Colonic mucosa (tissue), 4 donors: ENCODE measurements at regions not wholly inside any gene's neighbourhood (a gene's known extent, or its start where the extent isn't known, plus 50 kb on each side); places are given as distances from the start of the nearest gene placed in this dataset.

Experiments used
- DNase-seq: peaks from one replicate; pipeline ENCODE4 v3.0.0-alpha.2; 2020
- H3K27ac ChIP-seq: fragments of 200-600 bp; one replicate; pipeline ENCODE4 v1.8.0; 2021
- H3K27me3 ChIP-seq: fragments of 200-600 bp; one replicate; pipeline ENCODE4 v1.8.0; 2021
- H3K36me3 ChIP-seq: fragments of 200-600 bp; one replicate; pipeline ENCODE4 v1.8.0; 2021
- H3K4me1 ChIP-seq: fragments of 200-600 bp; one replicate; pipeline ENCODE4 v1.8.0; 2021; ENCODE audit warnings: mild to moderate bottlenecking
- H3K4me3 ChIP-seq: fragments of 200-600 bp; one replicate; pipeline ENCODE4 v1.8.0; 2021
- H3K9ac ChIP-seq, 2 donors: one replicate each; pipeline ENCODE4 v1.7.0; 2013; ENCODE audit warnings: control low read depth in 2 of 2, low read depth in 2 of 2, low read length in 2 of 2
- H3K9me3 ChIP-seq: fragments of 200-600 bp; one replicate; pipeline ENCODE4 v1.8.0; 2021
- intact Hi-C: fragments of 100-400 bp; cut with DNase I; formaldehyde crosslinking; loops from one replicate; pipeline ENCODE4 v1.14.1; 2022
- TF ChIP-seq, protein P1 (sequence below): fragments of 200-600 bp; IDR thresholded peaks from one replicate; pipeline ENCODE4 v1.8.0; 2022; ENCODE audit warnings: antibody characterized with exemption, mild to moderate bottlenecking
- donor health status: healthy.
- donor health status: DM: no; HTN: no; CAD: no.
- donor health status: DM: no; HTN: no; CAD: no.

DNA sequence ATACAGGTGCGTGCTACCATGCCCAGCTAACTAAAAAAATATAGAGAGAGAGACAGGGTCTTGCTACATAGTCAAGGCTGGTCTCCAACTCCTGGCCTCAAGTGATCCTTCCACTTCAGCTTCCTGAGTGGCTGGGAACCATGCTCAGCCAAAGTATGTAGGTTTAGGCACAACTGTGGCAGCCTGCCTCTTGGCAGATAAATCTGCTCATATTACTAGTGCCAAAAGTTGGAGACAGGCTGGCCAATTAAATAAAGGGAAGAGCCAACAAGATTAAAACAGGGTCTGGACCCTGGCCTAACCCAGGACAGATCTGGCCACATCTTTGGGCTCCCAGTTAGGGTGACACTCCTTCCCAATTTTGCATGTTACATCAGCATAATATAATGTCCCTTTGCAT lies 151.7 kb downstream of the CBLN1 start:
- TF ChIP-seq, protein P1, sequence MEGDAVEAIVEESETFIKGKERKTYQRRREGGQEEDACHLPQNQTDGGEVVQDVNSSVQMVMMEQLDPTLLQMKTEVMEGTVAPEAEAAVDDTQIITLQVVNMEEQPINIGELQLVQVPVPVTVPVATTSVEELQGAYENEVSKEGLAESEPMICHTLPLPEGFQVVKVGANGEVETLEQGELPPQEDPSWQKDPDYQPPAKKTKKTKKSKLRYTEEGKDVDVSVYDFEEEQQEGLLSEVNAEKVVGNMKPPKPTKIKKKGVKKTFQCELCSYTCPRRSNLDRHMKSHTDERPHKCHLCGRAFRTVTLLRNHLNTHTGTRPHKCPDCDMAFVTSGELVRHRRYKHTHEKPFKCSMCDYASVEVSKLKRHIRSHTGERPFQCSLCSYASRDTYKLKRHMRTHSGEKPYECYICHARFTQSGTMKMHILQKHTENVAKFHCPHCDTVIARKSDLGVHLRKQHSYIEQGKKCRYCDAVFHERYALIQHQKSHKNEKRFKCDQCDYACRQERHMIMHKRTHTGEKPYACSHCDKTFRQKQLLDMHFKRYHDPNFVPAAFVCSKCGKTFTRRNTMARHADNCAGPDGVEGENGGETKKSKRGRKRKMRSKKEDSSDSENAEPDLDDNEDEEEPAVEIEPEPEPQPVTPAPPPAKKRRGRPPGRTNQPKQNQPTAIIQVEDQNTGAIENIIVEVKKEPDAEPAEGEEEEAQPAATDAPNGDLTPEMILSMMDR: no peak
- DNase-seq: no peak
- Histone ChIP-seq H3K36me3 (no peaks in the 10 kb centered on the region), H3K9me3 (no peaks in the 10 kb centered on the region), H3K4me3 (no peak overlapping the region), H3K4me1 (no peaks in the 10 kb centered on the region), H3K27me3 (no peaks in the 10 kb centered on the region), H3K9ac (no peak overlapping the region), H3K27ac (no peak overlapping the region)
- intact Hi-C loops: no loop called here

DNA sequence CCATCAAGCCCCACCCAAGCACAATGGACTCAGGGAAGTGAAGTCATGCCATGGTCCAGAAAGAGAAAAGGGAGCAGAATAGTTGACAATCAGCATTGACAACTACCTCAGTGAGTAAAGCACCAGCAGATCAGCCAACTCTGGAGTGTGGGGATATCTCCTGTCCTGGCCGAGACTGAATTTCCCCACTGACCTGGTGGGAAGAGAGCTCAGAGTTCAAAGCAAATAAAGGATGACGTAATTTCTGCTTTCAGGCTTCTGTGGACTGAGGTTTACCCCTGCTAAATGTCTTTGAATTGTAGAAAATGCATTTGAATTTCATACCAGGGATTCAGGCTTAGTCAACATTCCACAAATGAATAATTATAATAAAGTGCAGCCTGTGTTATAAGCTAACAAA lies 152.9 kb downstream of the CBLN1 start:
- Histone ChIP-seq H3K36me3 (no peaks in the 10 kb centered on the region), H3K27me3 (no peaks in the 10 kb centered on the region), H3K9me3 (no peaks in the 10 kb centered on the region), H3K9ac (no peak overlapping the region), H3K4me3 (no peak overlapping the region), H3K4me1 (no peaks in the 10 kb centered on the region), H3K27ac (no peak overlapping the region)
- DNase-seq: no peak
- TF ChIP-seq, protein P1: no peak
- intact Hi-C loops: no loop called here

DNA sequence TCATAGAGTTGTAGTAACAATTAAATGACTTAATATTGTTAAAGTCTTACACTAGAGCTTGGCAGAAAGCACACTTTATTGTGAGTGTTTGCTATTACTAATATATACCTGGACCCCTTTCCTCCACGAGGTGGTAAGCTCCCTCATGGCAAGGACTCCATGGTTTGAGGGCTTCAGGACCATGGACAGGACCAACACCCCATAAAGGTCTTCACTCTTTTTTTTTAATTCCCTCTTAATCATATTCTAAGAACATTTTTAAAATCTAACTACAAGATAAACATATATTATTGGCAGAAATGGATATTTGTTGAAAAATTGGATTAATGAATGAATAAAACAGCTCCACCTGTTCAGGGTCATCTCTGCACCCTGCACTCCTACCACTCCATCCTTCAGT lies 154.5 kb downstream of the CBLN1 start:
- Histone ChIP-seq H3K9ac (no peak overlapping the region), H3K27me3 (no peaks in the 10 kb centered on the region), H3K27ac (no peak overlapping the region), H3K9me3 (no peaks in the 10 kb centered on the region), H3K4me3 (no peak overlapping the region), H3K36me3 (no peaks in the 10 kb centered on the region), H3K4me1 (no peaks in the 10 kb centered on the region)
- TF ChIP-seq, protein P1: no peak
- DNase-seq: no peak
- intact Hi-C loops: no loop called here

DNA sequence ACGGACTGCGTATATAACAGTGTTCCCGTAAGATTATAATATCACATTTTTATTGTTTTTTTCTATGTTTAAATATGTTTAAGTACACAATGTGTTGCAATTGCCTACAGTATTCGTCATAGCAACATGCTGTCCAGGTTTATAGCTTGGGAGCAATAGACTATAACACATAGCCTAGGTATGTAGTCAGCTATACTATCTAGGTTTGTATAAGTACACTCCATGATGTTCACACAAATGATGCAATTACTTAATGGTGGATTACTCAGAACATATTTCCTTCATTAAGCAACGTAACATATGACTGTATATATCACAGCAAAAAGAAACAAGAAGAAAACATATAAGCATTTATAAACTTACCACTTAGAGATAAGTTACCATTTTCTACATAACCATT lies 160.0 kb downstream of the CBLN1 start:
- H3K9me3 ChIP-seq: no peaks in the 10 kb centered on the region
- no peak overlapping the region for H3K4me3 ChIP-seq
- H3K27ac ChIP-seq: no peak overlapping the region
- H3K27me3 ChIP-seq: no peaks in the 10 kb centered on the region
- no peak for DNase-seq
- no peaks in the 10 kb centered on the region for H3K36me3 ChIP-seq
- H3K4me1 ChIP-seq: no peaks in the 10 kb centered on the region
- TF ChIP-seq, protein P1: no peak
- intact Hi-C loops: no loop called here
- no peak overlapping the region for H3K9ac ChIP-seq

DNA sequence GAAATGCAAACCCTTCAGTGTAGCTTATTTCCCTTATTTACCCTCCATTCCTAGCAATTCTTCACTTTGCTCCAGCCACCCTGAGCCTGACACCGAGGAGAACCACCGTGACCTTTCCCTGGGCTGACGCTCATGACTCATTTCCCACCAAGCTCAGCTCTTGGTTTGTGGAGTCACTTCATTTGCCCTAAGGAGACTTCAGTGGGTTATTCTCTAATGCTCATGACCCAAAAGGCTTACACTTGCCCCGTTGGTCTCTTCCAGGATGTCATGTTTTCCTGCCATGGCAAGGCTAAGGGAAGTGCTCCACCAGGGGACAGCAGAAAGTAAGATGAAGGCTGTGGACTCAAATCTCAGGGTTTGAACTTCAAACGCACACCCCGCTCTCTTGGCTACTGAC lies 161.0 kb downstream of the CBLN1 start:
- DNase-seq: no peak

More for the DNA sequence above, 161.0 kb downstream of the CBLN1 start:
- H3K27me3 ChIP-seq: no peaks in the 10 kb centered on the region
- no peaks in the 10 kb centered on the region for H3K9me3 ChIP-seq
- TF ChIP-seq, protein P1: no peak
- no peaks in the 10 kb centered on the region for H3K4me1 ChIP-seq
- H3K9ac ChIP-seq: no peak overlapping the region
- H3K27ac ChIP-seq: no peak overlapping the region
- intact Hi-C loops: no loop called here
- no peaks in the 10 kb centered on the region for H3K36me3 ChIP-seq
- H3K4me3 ChIP-seq: no peak overlapping the region
